ENCODE measurements at regions not wholly inside any gene's neighbourhood (a gene's known extent, or its start where the extent isn't known, plus 50 kb on each side); places are given as distances from the start of the nearest gene placed in this dataset.
A peak's percentile ranks its signal among the peaks of the same experiment; 100 is the strongest.

- DNase-seq: peak; percentile 10
- 85% methylated on average over 9 of the region's 10 CpGs for WGBS
Observed at GRCh38 chr1:10848109-10848684, 51.8 kb upstream of the CASZ1 start.

GRCh38 chr1:10850026-10850425 is 53.6 kb upstream of the CASZ1 start:
- Histone ChIP-seq H3K4ac (ENCODE audit: low read depth in 1 of 2, low read length in 2 of 2) (no peak overlapping the region), H3K27ac (ENCODE audit: low read length, poor library complexity, severe bottlenecking) (no peak overlapping the region), H3K4me2 (ENCODE audit: low read length, poor library complexity, severe bottlenecking) (no peak overlapping the region), H2BK12ac (ENCODE audit: low read length in 2 of 2) (no peak overlapping the region), H3K36me3 (ENCODE audit: control insufficient read depth in 1 of 2, insufficient read depth in 2 of 2, low read depth in 1 of 2, low read length in 2 of 2) (no peaks in the 10 kb centered on the region), H2BK120ac (ENCODE audit: low read depth, low read length) (no peak overlapping the region), H4K91ac (ENCODE audit: low read length) (no peak overlapping the region), H3K4me1 (ENCODE audit: control insufficient read depth, insufficient read depth, low read depth, low read length) (no peaks in the 10 kb centered on the region), H3K9ac (ENCODE audit: low read length) (no peak overlapping the region), H2BK5ac (ENCODE audit: low read depth, low read length, poor library complexity, severe bottlenecking) (no peak overlapping the region), H3K14ac (ENCODE audit: low read length in 2 of 2) (no peak overlapping the region), H3K9me3 (ENCODE audit: control insufficient read depth, low read length) (peaks cover 8% of the 10 kb centered on the region), H3K27me3 (ENCODE audit: control insufficient read depth in 1 of 2, insufficient read depth in 1 of 2, low read length in 2 of 2) (peaks cover 26 to 64% of the 10 kb centered on the region in 2 experiments), H3K18ac (ENCODE audit: low read depth in 1 of 2, low read length in 2 of 2) (no peak overlapping the region), H2AFZ (ENCODE audit: low read depth, low read length) (no peak overlapping the region), H2AK5ac (ENCODE audit: low read length, severe bottlenecking) (no peak overlapping the region), H3K4me3 (ENCODE audit: insufficient read depth in 1 of 2, low read depth in 1 of 2, low read length in 2 of 2) (no peak overlapping the region), H2BK15ac (ENCODE audit: low read depth, poor library complexity, severe bottlenecking) (no peak overlapping the region), H3K23ac (ENCODE audit: low read length in 2 of 2) (no peak overlapping the region), H3K79me1 (replicated peaks; ENCODE audit: low read length, poor library complexity, severe bottlenecking) (no peaks in the 10 kb centered on the region), H4K8ac (ENCODE audit: low read length) (no peak overlapping the region)
- no peak for DNase-seq
- 86% methylated on average over 6 of the region's 7 CpGs for WGBS

More at GRCh38 chr1:10848109-10848684, 51.8 kb upstream of the CASZ1 start:
- no peak overlapping the region for H2BK120ac ChIP-seq (ENCODE audit: low read depth, low read length)
- H2BK5ac ChIP-seq (ENCODE audit: low read depth, low read length, poor library complexity, severe bottlenecking): no peak overlapping the region
- no peak overlapping the region for H3K4ac ChIP-seq (ENCODE audit: low read depth in 1 of 2, low read length in 2 of 2)
- H4K8ac ChIP-seq (ENCODE audit: low read length): no peak overlapping the region
- no peak overlapping the region for H2BK12ac ChIP-seq (ENCODE audit: low read length in 2 of 2)
- no peak overlapping the region for H3K27ac ChIP-seq (ENCODE audit: low read length, poor library complexity, severe bottlenecking)
- peaks cover 21% of the 10 kb centered on the region for H3K9me3 ChIP-seq (ENCODE audit: control insufficient read depth, low read length)
- H2AK5ac ChIP-seq (ENCODE audit: low read length, severe bottlenecking): no peak overlapping the region
- no peak overlapping the region for H2AFZ ChIP-seq (ENCODE audit: low read depth, low read length)
- H3K18ac ChIP-seq (ENCODE audit: low read depth in 1 of 2, low read length in 2 of 2): no peak overlapping the region
- no peak overlapping the region for H3K9ac ChIP-seq (ENCODE audit: low read length)
- no peaks in the 10 kb centered on the region for H3K79me1 ChIP-seq (replicated peaks; ENCODE audit: low read length, poor library complexity, severe bottlenecking)
- H3K4me2 ChIP-seq (ENCODE audit: low read length, poor library complexity, severe bottlenecking): no peak overlapping the region
- no peaks in the 10 kb centered on the region for H3K36me3 ChIP-seq (ENCODE audit: control insufficient read depth in 1 of 2, insufficient read depth in 2 of 2, low read depth in 1 of 2, low read length in 2 of 2)
- no peak overlapping the region for H2BK15ac ChIP-seq (ENCODE audit: low read depth, poor library complexity, severe bottlenecking)
- no peak overlapping the region for H3K4me3 ChIP-seq (ENCODE audit: insufficient read depth in 1 of 2, low read depth in 1 of 2, low read length in 2 of 2)
- H3K4me1 ChIP-seq (ENCODE audit: control insufficient read depth, insufficient read depth, low read depth, low read length): no peaks in the 10 kb centered on the region
- no peak overlapping the region for H3K23ac ChIP-seq (ENCODE audit: low read length in 2 of 2)
- H3K27me3 ChIP-seq (ENCODE audit: control insufficient read depth in 1 of 2, insufficient read depth in 1 of 2, low read length in 2 of 2): peaks cover 24 to 57% of the 10 kb centered on the region in 2 experiments
- H3K14ac ChIP-seq (ENCODE audit: low read length in 2 of 2): no peak overlapping the region
- H4K91ac ChIP-seq (ENCODE audit: low read length): no peak overlapping the region

DNA sequence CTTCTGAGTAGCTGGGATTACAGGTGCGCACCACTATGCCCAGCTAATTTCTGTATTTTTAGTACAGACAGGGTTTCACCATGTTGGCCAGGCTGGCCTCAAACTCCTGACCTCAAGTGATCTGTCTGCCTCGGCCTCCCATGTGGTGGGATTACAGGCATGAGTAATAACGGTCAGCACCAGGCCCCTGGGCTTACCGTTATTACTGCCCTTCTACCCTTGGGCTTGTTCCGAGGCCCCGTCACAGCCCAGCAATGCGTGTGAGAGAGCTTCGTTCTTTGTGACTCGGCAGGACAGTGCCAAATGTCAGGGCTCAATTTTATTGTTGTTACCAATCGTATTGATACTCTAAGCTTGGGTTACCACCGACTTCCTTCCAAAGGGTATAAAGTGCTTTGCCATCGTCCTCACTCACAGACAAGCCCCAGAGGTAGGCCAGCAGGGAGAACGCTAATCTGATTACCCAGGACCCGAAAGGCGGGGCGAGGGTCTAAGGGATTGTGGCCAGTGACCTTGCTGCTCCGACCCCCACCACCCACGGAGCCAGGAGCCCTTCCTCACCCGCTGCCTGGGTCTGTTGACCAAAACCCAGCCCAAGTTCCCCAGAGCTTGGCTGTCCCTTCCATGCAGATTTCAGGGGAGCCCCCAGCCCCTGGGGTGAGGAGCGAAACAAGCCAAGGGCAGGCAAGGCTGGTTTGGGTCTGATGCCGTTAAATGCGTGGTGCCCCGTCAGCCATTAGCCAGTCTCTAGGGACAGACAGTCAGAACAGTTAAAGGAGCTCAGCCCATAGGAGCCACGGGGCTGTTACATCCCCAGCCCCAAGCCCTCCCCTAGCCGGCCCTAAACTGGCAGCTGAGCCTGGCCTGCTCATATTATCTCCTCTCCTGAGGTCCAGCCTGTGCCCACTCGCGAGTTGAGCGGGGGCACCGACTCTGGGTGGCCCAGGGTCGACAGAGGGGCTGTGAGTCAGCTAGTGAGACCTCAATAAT is 54.9 kb upstream of the CASZ1 start:
- Histone ChIP-seq H3K4me1 (ENCODE audit: control insufficient read depth, insufficient read depth, low read depth, low read length) (no peaks in the 10 kb centered on the region), H3K79me1 (replicated peaks; ENCODE audit: low read length, poor library complexity, severe bottlenecking) (no peaks in the 10 kb centered on the region), H2BK5ac (ENCODE audit: low read depth, low read length, poor library complexity, severe bottlenecking) (no peak overlapping the region), H3K4me3 (ENCODE audit: insufficient read depth in 1 of 2, low read depth in 1 of 2, low read length in 2 of 2) (no peak overlapping the region), H2BK120ac (ENCODE audit: low read depth, low read length) (no peak overlapping the region), H3K14ac (ENCODE audit: low read length in 2 of 2) (no peak overlapping the region), H3K18ac (ENCODE audit: low read depth in 1 of 2, low read length in 2 of 2) (no peak overlapping the region), H2AK5ac (ENCODE audit: low read length, severe bottlenecking) (no peak overlapping the region), H3K4ac (ENCODE audit: low read depth in 1 of 2, low read length in 2 of 2) (no peak overlapping the region), H4K91ac (ENCODE audit: low read length) (no peak overlapping the region), H2BK15ac (ENCODE audit: low read depth, poor library complexity, severe bottlenecking) (no peak overlapping the region), H3K27ac (ENCODE audit: low read length, poor library complexity, severe bottlenecking) (no peak overlapping the region), H2AFZ (ENCODE audit: low read depth, low read length) (no peak overlapping the region), H3K9ac (ENCODE audit: low read length) (no peak overlapping the region), H3K23ac (ENCODE audit: low read length in 2 of 2) (no peak overlapping the region), H3K27me3 (ENCODE audit: control insufficient read depth in 1 of 2, insufficient read depth in 1 of 2, low read length in 2 of 2) (peaks cover 29 to 56% of the 10 kb centered on the region in 2 experiments), H2BK12ac (ENCODE audit: low read length in 2 of 2) (no peak overlapping the region), H3K9me3 (ENCODE audit: control insufficient read depth, low read length) (peaks cover 4% of the 10 kb centered on the region), H3K4me2 (ENCODE audit: low read length, poor library complexity, severe bottlenecking) (no peak overlapping the region), H3K36me3 (ENCODE audit: control insufficient read depth in 1 of 2, insufficient read depth in 2 of 2, low read depth in 1 of 2, low read length in 2 of 2) (no peaks in the 10 kb centered on the region), H4K8ac (ENCODE audit: low read length) (no peak overlapping the region)
- WGBS: 82% methylated on average over 30 of the region's 30 CpGs
- DNase-seq: no peak

DNA sequence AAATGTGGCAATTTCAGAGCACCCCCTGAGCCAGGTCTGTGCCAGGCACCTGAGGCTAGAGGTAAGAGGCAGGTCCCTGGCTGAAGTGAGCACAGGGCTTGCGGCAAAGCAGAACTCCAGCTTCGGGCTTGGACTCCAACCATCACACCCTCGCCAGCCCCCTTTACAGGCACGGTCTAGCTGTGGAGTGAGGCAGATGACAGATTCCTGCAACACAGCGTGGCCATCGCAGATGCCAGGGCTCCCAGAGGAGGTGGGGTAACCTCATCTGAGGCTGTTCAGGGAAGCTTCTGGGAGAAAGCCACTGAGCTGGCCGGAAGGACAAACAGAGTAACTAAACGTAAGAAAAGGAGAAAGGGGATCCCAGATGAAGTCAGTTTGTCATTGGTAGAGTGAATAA is 55.6 kb upstream of the CASZ1 start:
- H4K91ac ChIP-seq (ENCODE audit: low read length): no peak overlapping the region
- H2AFZ ChIP-seq (ENCODE audit: low read depth, low read length): no peak overlapping the region
- 83% methylated on average over 8 of the region's 8 CpGs for WGBS
- no peak overlapping the region for H2AK5ac ChIP-seq (ENCODE audit: low read length, severe bottlenecking)
- no peak overlapping the region for H3K9ac ChIP-seq (ENCODE audit: low read length)
- no peaks in the 10 kb centered on the region for H3K4me1 ChIP-seq (ENCODE audit: control insufficient read depth, insufficient read depth, low read depth, low read length)
- H2BK120ac ChIP-seq (ENCODE audit: low read depth, low read length): no peak overlapping the region
- no peaks in the 10 kb centered on the region for H3K36me3 ChIP-seq (ENCODE audit: control insufficient read depth in 1 of 2, insufficient read depth in 2 of 2, low read depth in 1 of 2, low read length in 2 of 2)
- peaks cover 25 to 55% of the 10 kb centered on the region in 2 experiments for H3K27me3 ChIP-seq (ENCODE audit: control insufficient read depth in 1 of 2, insufficient read depth in 1 of 2, low read length in 2 of 2)
- H2BK15ac ChIP-seq (ENCODE audit: low read depth, poor library complexity, severe bottlenecking): no peak overlapping the region
- H3K14ac ChIP-seq (ENCODE audit: low read length in 2 of 2): no peak overlapping the region
- H3K9me3 ChIP-seq (ENCODE audit: control insufficient read depth, low read length): peaks cover 4% of the 10 kb centered on the region
- no peak overlapping the region for H3K18ac ChIP-seq (ENCODE audit: low read depth in 1 of 2, low read length in 2 of 2)
- no peak overlapping the region for H4K8ac ChIP-seq (ENCODE audit: low read length)
- no peak overlapping the region for H3K23ac ChIP-seq (ENCODE audit: low read length in 2 of 2)
- no peak overlapping the region for H3K4me3 ChIP-seq (ENCODE audit: insufficient read depth in 1 of 2, low read depth in 1 of 2, low read length in 2 of 2)
- no peak overlapping the region for H2BK12ac ChIP-seq (ENCODE audit: low read length in 2 of 2)
- H3K79me1 ChIP-seq (replicated peaks; ENCODE audit: low read length, poor library complexity, severe bottlenecking): no peaks in the 10 kb centered on the region
- no peak overlapping the region for H3K27ac ChIP-seq (ENCODE audit: low read length, poor library complexity, severe bottlenecking)
- H2BK5ac ChIP-seq (ENCODE audit: low read depth, low read length, poor library complexity, severe bottlenecking): no peak overlapping the region
- no peak overlapping the region for H3K4ac ChIP-seq (ENCODE audit: low read depth in 1 of 2, low read length in 2 of 2)
- DNase-seq: no peak
- H3K4me2 ChIP-seq (ENCODE audit: low read length, poor library complexity, severe bottlenecking): no peak overlapping the region
